HG03060 (cell line): ENCODE measurements at regions not wholly inside any gene's neighbourhood (a gene's known extent, or its start where the extent isn't known, plus 50 kb on each side); places are given as distances from the start of the nearest gene placed in this dataset.

Source experiments
- ATAC-seq: cut with Tn5 transposase; IDR thresholded peaks from one replicate; pipeline ENCODE4 v1.9.1; 2021; ENCODE audit warnings: low read depth, moderate number of reproducible peaks; ENCODE audit not compliant: unreplicated experiment

- ATAC-seq, result no peak
Observed at GRCh38 chr6:90436403-90436802, 139.8 kb upstream of the BACH2 start.

- no peak for ATAC-seq
Observed at GRCh38 chr6:90435207-90435899, 138.7 kb upstream of the BACH2 start.

GRCh38 chr6:90434094-90434493 lies 137.5 kb upstream of the BACH2 start:
- ATAC-seq, result no peak

GRCh38 chr6:90432937-90433336 lies 136.3 kb upstream of the BACH2 start:
- no peak for ATAC-seq

- no peak for ATAC-seq
Observed at GRCh38 chr6:90432041-90432775, 135.6 kb upstream of the BACH2 start.

GRCh38 chr6:90431576-90431975 lies 134.9 kb upstream of the BACH2 start:
- ATAC-seq, result no peak

- no peak for ATAC-seq
Observed at GRCh38 chr6:90429713-90430112, 133.1 kb upstream of the BACH2 start.

GRCh38 chr6:90428514-90428913 lies 131.9 kb upstream of the BACH2 start:
- ATAC-seq, result no peak

GRCh38 chr6:90425161-90425641 lies 128.6 kb upstream of the BACH2 start:
- peak; percentile 97 for ATAC-seq

- ATAC-seq, result no peak
Observed at GRCh38 chr6:90424580-90424979, 127.9 kb upstream of the BACH2 start.

- ATAC-seq, result no peak
Observed at GRCh38 chr6:90421666-90422065, 125.0 kb upstream of the BACH2 start.

- no peak for ATAC-seq
Observed at GRCh38 chr6:90420500-90420899, 123.9 kb upstream of the BACH2 start.

- no peak for ATAC-seq
Observed at GRCh38 chr6:90417385-90417784, 120.7 kb upstream of the BACH2 start.

- ATAC-seq, result no peak
Observed at GRCh38 chr6:90416322-90416721, 119.7 kb upstream of the BACH2 start.

- ATAC-seq, result no peak
Observed at GRCh38 chr6:90415178-90415577, 118.5 kb upstream of the BACH2 start.

GRCh38 chr6:90414352-90414751 lies 117.7 kb upstream of the BACH2 start:
- ATAC-seq, result no peak

GRCh38 chr6:90413867-90414266 lies 117.2 kb upstream of the BACH2 start:
- ATAC-seq, result no peak

GRCh38 chr6:90413396-90413795 lies 116.8 kb upstream of the BACH2 start:
- no peak for ATAC-seq

- ATAC-seq, result no peak
Observed at GRCh38 chr6:90412538-90413369, 116.1 kb upstream of the BACH2 start.

- ATAC-seq, result peak; percentile 94
Observed at GRCh38 chr6:90411292-90411781, 114.7 kb upstream of the BACH2 start.

- ATAC-seq, result no peak
Observed at GRCh38 chr6:90409700-90410099, 113.1 kb upstream of the BACH2 start.
